GM10266 (cell line): ENCODE measurements at regions not wholly inside any gene's neighbourhood (a gene's known extent, or its start where the extent isn't known, plus 50 kb on each side); places are given as distances from the start of the nearest gene placed in this dataset.

Experiments
- DNase-seq: peaks from one replicate; pipeline ENCODE4 v3.0.0; 2012; ENCODE audit errors: extremely low spot score
- CTCF ChIP-seq: IDR thresholded peaks from 2 replicates; pipeline ENCODE4 v1.5.1; 2012; ENCODE audit warnings: mild to moderate bottlenecking, low read depth; ENCODE audit not compliant: control insufficient read depth, insufficient read depth; ENCODE audit errors: missing control alignments

DNA sequence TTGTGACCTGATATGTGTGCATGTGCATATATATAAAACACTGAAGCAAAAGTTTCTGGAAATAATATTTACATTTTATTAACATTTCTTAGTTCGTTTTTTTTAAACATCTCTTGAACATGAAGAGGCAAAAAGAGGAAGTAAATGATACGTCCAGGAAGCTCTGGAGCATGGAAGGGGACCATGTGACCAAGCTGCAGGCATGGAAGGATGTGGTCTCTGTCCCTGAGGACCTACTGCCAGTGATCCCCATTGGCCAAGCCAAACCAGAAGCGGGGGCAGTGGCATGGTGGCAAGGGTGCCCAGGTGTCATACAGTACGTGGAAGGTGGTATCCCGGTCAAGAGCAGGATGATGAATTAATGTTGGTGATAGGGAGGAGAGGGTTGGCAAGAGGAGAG lies 268.3 kb upstream of the PROX1 start:
- TF ChIP-seq CTCF = no peak
- DNase-seq = no peak

DNA sequence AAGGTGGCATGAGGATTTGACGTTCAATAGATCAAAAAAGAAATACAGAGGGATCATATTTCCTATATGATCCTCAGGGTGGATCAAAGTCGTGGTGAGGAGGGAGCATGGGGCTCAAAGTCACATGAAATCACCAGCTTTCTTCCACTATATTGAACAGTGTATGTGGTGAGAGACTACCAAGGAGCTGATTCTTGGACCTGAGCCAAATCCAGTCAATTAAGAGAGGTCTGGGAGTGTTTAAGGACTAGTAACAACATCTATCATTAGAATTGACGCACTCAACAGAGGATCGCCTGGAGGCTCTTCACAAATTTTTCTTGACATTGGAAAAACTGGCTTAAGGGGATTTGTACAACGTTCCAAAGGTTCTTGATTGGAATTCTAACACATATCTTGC lies 267.7 kb upstream of the PROX1 start:
- no peak for DNase-seq
- no peak for TF ChIP-seq CTCF

DNA sequence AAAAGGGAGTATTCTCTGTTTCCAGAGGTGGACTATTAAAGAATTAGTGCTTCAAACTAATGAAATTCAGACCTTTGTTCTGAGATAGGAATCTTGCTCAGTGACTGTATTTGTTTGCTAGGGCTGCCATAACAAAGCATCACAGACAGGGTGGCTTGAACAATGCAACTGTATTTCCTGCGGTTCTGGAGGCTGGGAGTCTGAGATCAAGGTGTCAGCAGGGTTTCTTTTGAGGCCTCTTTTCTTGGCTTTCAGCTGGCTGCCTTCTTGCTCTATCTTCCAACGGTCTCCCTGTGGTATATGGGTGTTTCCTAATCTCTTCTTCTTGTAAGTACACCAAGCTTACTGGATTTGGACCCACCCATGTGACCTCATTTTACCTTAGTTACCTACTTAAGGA lies 264.6 kb upstream of the PROX1 start:
- DNase-seq = no peak
- no peak for TF ChIP-seq CTCF

GRCh38 chr1:213724640-213725536 lies 262.9 kb upstream of the PROX1 start:
- no peak for TF ChIP-seq CTCF
- DNase-seq = no peak

DNA sequence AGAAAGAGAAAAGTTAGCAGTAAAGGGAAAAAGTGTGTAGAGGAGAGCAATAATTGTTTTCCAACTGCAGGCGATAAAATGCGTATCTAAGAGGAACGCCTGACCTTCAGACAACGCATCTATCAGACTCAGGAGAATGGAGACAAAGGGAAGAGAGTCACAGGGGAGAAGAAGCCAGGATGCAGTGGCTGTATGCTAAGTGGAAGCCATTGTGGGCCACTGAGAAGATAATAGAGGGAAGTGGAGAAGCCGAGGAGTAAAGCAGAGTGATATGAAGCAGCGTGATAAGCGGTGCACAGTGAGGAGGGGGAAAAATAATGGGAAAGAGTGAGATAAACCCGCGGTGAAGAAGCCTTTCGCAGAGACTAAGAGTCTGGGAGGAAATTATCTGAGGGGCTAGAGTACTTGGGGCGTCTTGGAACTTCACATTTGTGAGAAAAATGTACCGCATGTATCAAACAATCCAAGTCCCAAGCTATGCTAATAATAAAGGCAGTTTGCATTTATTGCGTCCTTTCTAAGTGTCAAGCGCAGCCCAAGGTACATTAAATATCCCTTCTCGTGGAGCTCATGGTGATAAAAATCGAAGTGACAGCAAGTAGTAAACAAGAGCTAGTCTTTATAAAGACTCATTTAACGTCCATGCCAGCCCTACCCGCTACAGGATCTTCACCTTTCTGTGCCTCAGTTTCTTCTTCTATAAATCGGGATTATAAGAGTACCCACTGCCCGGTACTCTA lies 259.8 kb upstream of the PROX1 start:
- no peak for DNase-seq
- TF ChIP-seq CTCF = no peak

DNA sequence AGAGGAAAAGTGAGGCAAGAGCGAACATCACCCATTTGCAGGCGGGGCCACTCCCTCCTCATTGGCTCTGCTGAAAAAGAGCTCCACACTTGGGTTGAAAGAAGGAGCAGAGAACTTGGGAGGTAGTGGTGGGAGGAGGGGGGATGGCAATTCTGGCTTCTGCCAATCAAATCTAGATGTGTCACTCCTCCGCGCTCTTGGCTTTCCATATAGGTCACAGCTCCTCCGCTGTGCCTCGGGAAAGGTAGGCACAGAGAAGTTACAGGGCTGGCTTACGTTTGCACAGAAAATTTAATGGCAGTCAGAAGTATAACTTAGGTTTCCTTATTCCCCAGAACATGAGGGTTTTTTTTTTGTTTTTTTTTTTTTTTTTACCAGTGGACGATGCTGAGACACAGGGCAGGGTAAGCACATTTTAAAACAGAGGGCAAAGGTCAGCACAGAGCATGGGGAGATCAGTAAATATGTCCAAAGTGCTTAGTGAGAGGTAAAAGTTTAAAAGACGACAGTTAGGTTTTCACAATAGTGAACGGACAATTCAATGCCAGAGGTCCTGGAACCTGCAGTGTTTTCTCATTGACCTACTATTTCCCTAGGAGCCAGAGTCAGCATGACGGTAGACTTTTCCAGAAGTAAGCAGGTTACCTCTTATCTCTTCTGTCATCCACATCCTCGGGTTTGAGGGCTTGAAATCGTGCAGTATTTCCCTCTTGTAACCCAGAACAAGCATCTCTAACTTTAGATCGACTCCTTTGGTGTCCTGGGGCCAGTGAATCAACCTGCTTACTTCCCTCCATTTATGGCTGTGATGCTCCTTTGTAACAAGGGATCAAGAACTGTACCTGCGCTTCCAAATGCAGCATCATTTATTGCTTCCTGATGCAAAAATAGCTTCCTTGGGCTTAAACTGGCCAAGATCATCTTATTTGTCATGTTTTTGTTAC lies 258.9 kb upstream of the PROX1 start:
- TF ChIP-seq CTCF = no peak
- DNase-seq = no peak

DNA sequence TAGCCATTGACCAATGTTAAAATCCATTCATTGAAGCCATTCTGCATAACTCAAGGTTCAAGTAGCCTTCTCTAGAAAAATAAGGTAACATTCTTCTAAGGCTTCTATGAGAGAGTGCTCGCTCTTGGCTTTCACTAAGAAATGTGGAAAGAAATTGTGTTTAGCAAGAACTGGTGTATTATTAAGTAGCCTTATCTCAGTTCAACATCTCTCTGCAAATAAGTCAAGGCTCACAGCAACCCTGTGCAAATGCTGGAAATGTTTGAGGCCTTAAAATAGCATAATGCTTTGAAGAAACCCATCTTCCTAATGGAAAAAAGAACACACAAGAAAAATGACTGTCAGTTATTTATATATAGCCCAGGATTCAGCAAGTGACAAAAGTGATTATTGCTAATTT lies 254.1 kb upstream of the PROX1 start:
- TF ChIP-seq CTCF = no peak
- DNase-seq = no peak
